AG09319 (cell line): ENCODE measurements at regions not wholly inside any gene's neighbourhood (a gene's known extent, or its start where the extent isn't known, plus 50 kb on each side); places are given as distances from the start of the nearest gene placed in this dataset.

Source experiments
- DNase-seq: peaks from one replicate; pipeline ENCODE4 v3.0.0-alpha.2; 2010; ENCODE audit warnings: low read depth; ENCODE audit errors: extremely low read depth
- TF ChIP-seq, protein P1 (sequence below): IDR thresholded peaks from 2 replicates; pipeline ENCODE4 v1.5.1; 2011; ENCODE audit warnings: low read depth, mild to moderate bottlenecking, inconsistent platforms, low read length, moderate library complexity

DNA sequence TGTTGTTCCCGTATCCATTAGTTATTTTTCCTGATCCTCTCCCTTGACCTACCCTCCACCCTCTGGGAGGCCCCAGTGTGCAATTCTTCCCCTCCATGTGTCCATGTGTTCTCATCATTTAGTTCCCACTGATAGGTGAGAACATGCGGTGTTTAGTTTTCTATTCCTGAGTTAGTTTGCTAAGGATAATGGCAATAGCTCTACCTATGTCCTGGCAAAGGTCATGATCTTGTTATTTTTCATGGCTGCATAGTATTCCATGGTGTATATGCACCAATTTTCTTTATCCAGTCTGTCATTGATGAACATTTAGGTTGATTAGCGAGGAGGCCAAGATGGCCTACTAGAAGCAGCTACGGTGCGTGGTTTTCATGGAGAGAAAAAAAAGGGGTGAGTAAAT lies 714.1 kb downstream of the STIM2 start:
- DNase-seq = no peak
- TF ChIP-seq, protein P1, sequence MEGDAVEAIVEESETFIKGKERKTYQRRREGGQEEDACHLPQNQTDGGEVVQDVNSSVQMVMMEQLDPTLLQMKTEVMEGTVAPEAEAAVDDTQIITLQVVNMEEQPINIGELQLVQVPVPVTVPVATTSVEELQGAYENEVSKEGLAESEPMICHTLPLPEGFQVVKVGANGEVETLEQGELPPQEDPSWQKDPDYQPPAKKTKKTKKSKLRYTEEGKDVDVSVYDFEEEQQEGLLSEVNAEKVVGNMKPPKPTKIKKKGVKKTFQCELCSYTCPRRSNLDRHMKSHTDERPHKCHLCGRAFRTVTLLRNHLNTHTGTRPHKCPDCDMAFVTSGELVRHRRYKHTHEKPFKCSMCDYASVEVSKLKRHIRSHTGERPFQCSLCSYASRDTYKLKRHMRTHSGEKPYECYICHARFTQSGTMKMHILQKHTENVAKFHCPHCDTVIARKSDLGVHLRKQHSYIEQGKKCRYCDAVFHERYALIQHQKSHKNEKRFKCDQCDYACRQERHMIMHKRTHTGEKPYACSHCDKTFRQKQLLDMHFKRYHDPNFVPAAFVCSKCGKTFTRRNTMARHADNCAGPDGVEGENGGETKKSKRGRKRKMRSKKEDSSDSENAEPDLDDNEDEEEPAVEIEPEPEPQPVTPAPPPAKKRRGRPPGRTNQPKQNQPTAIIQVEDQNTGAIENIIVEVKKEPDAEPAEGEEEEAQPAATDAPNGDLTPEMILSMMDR = no peak

DNA sequence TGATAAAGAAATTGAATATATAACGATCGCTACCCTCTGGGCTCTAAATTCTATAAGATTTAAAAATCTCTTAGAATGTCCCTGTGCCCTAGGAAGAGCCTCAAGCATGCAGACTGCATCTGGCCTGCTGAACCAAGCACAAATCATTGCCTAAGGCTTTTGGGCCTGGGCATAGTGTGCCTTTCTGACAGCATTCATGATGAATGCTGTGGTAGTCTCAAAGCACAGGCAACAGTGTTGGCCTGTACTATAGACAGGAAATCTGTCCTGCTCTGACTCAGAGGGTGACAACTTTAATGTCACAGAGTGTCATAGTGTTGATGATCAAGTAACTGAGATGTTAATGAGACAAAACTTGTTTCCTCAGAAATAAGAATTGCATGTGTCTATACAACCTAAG lies 717.3 kb downstream of the STIM2 start:
- TF ChIP-seq, protein P1 = no peak
- no peak for DNase-seq

DNA sequence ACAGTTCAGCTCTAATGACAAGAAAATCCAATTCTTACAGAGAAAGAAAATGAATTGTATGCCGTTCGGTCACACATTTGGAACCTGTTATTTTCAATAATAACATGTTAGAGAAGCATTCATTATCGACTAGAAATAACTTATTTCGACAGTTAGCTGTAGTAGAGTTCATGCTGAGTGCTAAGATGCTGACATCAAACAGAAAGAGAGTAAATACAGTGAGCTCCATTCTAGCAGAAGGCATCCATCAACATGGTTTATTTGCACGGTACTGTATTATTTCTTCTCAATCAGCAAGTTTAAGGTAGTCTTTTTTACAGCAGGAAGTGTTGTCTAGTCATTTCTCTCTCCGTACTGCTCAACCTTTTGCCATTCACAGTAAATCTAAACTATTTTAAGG lies 732.1 kb downstream of the STIM2 start:
- TF ChIP-seq, protein P1 = no peak
- DNase-seq = no peak

GRCh38 chr4:27594922-27595321 lies 734.3 kb downstream of the STIM2 start:
- TF ChIP-seq, protein P1 = no peak

DNA sequence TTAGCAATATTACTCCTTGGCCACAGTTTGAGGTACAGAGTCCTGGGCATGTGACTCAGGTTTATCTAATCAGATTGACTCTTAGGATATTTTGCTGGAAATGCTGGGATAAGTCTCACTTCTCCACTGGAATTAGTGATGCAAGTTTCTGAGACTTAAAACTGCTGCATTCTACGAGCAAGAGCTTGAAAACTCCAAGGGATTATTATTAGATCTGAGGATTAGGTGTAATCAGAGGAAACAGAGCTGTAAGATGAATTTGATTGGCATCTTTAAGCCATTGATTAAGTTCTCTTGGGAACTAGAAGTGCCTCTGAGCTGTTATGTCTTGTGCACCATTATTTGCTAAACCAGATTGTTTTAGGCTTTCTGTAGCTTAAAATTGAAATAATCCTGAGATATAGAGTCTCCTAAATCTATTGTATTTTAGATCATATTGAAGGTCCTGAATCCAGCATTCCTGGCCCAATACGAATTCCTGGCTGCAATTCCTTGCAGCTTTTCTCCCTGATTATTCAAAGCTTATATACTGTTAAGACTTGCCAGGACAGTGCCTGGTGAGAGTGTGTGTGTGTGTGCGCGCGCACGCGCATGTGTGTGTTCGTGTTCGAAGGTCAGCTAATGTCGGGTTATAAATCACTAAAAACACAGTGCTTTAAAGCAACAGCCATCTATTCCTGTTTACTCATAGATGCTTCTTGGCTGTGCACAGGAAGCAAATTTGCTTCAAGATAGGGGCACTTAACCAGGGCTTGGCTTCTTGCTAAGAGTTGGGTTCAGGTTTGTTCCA lies 735.1 kb downstream of the STIM2 start:
- TF ChIP-seq, protein P1 = no peak
- no peak for DNase-seq

More at GRCh38 chr4:27594922-27595321, 734.3 kb downstream of the STIM2 start:
- no peak for DNase-seq

- no peak for DNase-seq
- TF ChIP-seq, protein P1 = no peak
Observed at GRCh38 chr4:27602172-27602571, 741.5 kb downstream of the STIM2 start.

DNA sequence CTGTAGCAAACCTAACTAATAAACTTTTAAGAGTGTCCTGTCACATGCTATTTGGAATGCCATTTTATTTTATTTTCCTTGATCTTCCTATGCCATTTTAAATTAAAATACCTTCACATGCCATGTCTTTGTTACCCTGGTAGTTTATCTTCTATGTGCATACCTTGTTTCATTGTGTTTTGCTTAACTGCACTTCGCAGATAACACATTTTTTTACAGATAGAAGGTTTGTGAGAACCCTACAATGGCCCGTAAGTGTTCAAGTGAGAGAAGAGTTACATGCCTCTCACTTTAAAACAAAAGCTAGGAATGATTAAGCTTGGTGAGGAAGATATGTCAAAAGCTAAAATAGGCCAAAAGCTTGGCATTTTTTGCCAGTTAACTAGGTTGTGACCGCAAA lies 744.1 kb downstream of the STIM2 start:
- TF ChIP-seq, protein P1 = no peak
- no peak for DNase-seq
